GM12874 (cell line): ENCODE measurements at regions not wholly inside any gene's neighbourhood (a gene's known extent, or its start where the extent isn't known, plus 50 kb on each side); places are given as distances from the start of the nearest gene placed in this dataset.

Experiments
- CTCF ChIP-seq: IDR thresholded peaks from 2 replicates; pipeline ENCODE4 v1.5.1; 2011; ENCODE audit warnings: low read depth, mild to moderate bottlenecking, control low read depth, low read length, moderate library complexity; ENCODE audit not compliant: insufficient read depth

GRCh38 chr7:15018981-15019380, 116.4 kb upstream of the DGKB start:
- no peak for TF ChIP-seq CTCF

- no peak for TF ChIP-seq CTCF
Observed at GRCh38 chr7:15016766-15017165, 114.2 kb upstream of the DGKB start.

- TF ChIP-seq CTCF: no peak
Observed at GRCh38 chr7:15016315-15016667, 113.7 kb upstream of the DGKB start.

GRCh38 chr7:15015545-15016314, 113.2 kb upstream of the DGKB start:
- TF ChIP-seq CTCF: peak; percentile 38; the same call in 1 of the 2 replicates

GRCh38 chr7:15012135-15012534, 109.6 kb upstream of the DGKB start:
- TF ChIP-seq CTCF: no peak

- no peak for TF ChIP-seq CTCF
Observed at GRCh38 chr7:15011289-15011688, 108.7 kb upstream of the DGKB start.

GRCh38 chr7:15007507-15007906, 105.0 kb upstream of the DGKB start:
- peak; percentile 32; the same call in 1 of the 2 replicates for TF ChIP-seq CTCF

GRCh38 chr7:15005672-15006071, 103.1 kb upstream of the DGKB start:
- no peak for TF ChIP-seq CTCF
